ENCODE measurements at regions not wholly inside any gene's neighbourhood (a gene's known extent, or its start where the extent isn't known, plus 50 kb on each side); places are given as distances from the start of the nearest gene placed in this dataset.
"Not testable (repeated sequence)": the region's sequence is repeated elsewhere in the genome, so short reads cannot be mapped to it uniquely, and the experiment has no call there.

- no peaks in the 10 kb centered on the region for H3K9me3 ChIP-seq
- H4K20me1 ChIP-seq = no peaks in the 10 kb centered on the region
- TF ChIP-seq Cebpa-rat (IDR thresholded peaks at IDR 0.05) = peak; percentile 77
- no peak overlapping the region for H3K4me2 ChIP-seq
- no peaks in the 10 kb centered on the region for H3K4me1 ChIP-seq
- no peak overlapping the region for H3K27ac ChIP-seq
- no peak overlapping the region for H3K4me3 ChIP-seq
- H3K36me3 ChIP-seq = no peaks in the 10 kb centered on the region
- no peaks in the 10 kb centered on the region for H3K27me3 ChIP-seq
- H3K9ac ChIP-seq = no peak overlapping the region
These were observed 229.2 kb downstream of the SLC4A3 start for GRCh38 chr2:219856602-219857001.

GRCh38 chr2:219857751-219858150 lies 230.3 kb downstream of the SLC4A3 start:
- H3K36me3 ChIP-seq = no peaks in the 10 kb centered on the region
- H3K9me3 ChIP-seq = no peaks in the 10 kb centered on the region
- H4K20me1 ChIP-seq = no peaks in the 10 kb centered on the region
- TF ChIP-seq Cebpa-rat (IDR thresholded peaks at IDR 0.05) = no peak
- peaks cover 3% of the 10 kb centered on the region for H3K4me1 ChIP-seq
- H3K27me3 ChIP-seq = no peaks in the 10 kb centered on the region
- H3K27ac ChIP-seq = no peak overlapping the region
- no peak overlapping the region for H3K9ac ChIP-seq
- H3K4me2 ChIP-seq = no peak overlapping the region
- no peak overlapping the region for H3K4me3 ChIP-seq

DNA sequence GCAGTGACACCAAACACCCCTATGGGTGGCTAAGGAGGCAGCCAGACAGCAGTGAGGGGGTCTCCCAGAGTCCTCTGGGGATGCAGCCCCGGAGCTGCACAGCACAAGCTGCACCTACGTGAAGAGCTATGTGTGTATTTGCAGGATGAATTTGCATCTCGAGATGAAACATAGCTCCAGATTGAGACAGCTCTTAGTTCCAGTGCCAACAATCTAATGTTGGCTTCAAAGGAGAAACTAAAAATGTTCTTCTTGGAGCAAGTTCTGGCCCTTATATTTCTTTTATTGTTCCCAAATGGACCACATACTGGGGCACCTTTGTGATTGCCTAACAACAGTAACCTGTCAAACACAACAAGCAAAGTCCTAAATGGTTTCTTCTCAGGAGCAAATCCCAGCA lies 233.9 kb downstream of the SLC4A3 start:
- Histone ChIP-seq H3K4me1 (peaks cover 32% of the 10 kb centered on the region), H4K20me1 (no peaks in the 10 kb centered on the region), H3K27ac (no peak overlapping the region), H3K27me3 (no peaks in the 10 kb centered on the region), H3K9ac (no peak overlapping the region), H3K36me3 (no peaks in the 10 kb centered on the region), H3K9me3 (peaks cover 5% of the 10 kb centered on the region; the same call in 1 of the 2 replicates), H3K4me3 (no peak overlapping the region), H3K4me2 (no peak overlapping the region)
- TF ChIP-seq Cebpa-rat (IDR thresholded peaks at IDR 0.05) = no peak

GRCh38 chr2:219864154-219864553 lies 236.7 kb downstream of the SLC4A3 start:
- H3K9ac ChIP-seq = no peak overlapping the region
- H3K27ac ChIP-seq = peak overlapping the region; percentile 23; the same call in 1 of the 2 replicates
- peaks cover 33% of the 10 kb centered on the region for H3K4me1 ChIP-seq
- H3K9me3 ChIP-seq = peaks cover 18% of the 10 kb centered on the region
- no peaks in the 10 kb centered on the region for H4K20me1 ChIP-seq
- peak overlapping the region; percentile 68 for H3K4me2 ChIP-seq
- no peak for TF ChIP-seq Cebpa-rat (IDR thresholded peaks at IDR 0.05)
- H3K27me3 ChIP-seq = no peaks in the 10 kb centered on the region
- H3K36me3 ChIP-seq = no peaks in the 10 kb centered on the region
- no peak overlapping the region for H3K4me3 ChIP-seq

DNA sequence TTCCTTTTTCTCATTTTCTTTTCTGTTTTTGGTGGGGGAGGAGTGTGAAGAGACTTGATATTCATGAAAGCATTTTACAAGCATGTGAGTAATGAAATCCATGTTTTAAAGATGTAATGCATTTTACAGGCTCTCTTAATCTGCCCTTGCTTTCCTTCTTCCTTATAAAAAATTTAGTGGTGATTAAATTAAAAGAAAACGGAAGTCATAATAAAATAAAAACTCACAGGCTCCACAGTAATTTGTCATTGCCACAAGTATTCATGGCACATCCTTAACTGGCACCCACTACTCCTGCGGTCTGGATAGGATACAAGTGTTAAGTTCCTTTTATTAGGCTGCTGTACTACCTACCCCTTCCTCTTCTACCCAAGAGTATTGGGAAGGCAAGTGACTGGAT lies 241.2 kb downstream of the SLC4A3 start:
- no peak overlapping the region for H3K9ac ChIP-seq
- H3K27me3 ChIP-seq = no peaks in the 10 kb centered on the region
- no peak overlapping the region for H3K4me2 ChIP-seq
- no peak overlapping the region for H3K27ac ChIP-seq
- H3K4me1 ChIP-seq = peaks cover 28% of the 10 kb centered on the region
- no peaks in the 10 kb centered on the region for H4K20me1 ChIP-seq
- H3K9me3 ChIP-seq = peaks cover 40% of the 10 kb centered on the region
- H3K4me3 ChIP-seq = no peak overlapping the region
- H3K36me3 ChIP-seq = no peaks in the 10 kb centered on the region
- no peak for TF ChIP-seq Cebpa-rat (IDR thresholded peaks at IDR 0.05)

- Histone ChIP-seq H3K9me3 (peaks cover 38% of the 10 kb centered on the region), H3K9ac (no peak overlapping the region), H3K27ac (no peak overlapping the region), H4K20me1 (no peaks in the 10 kb centered on the region), H3K4me3 (no peak overlapping the region), H3K4me2 (no peak overlapping the region), H3K36me3 (no peaks in the 10 kb centered on the region), H3K4me1 (peaks cover 16% of the 10 kb centered on the region), H3K27me3 (no peaks in the 10 kb centered on the region)
- TF ChIP-seq Cebpa-rat (IDR thresholded peaks at IDR 0.05) = no peak
These were observed 242.6 kb downstream of the SLC4A3 start for GRCh38 chr2:219870041-219870440.

GRCh38 chr2:219871351-219871750 lies 243.9 kb downstream of the SLC4A3 start:
- TF ChIP-seq Cebpa-rat (IDR thresholded peaks at IDR 0.05) = no peak
- no peak overlapping the region for H3K4me2 ChIP-seq
- H3K4me3 ChIP-seq = no peak overlapping the region

GRCh38 chr2:219875036-219875435 lies 247.6 kb downstream of the SLC4A3 start:
- TF ChIP-seq Cebpa-rat (IDR thresholded peaks at IDR 0.05) = no peak
- Histone ChIP-seq H4K20me1 (no peaks in the 10 kb centered on the region), H3K36me3 (no peaks in the 10 kb centered on the region), H3K4me2 (no peak overlapping the region), H3K9me3 (peaks cover 13% of the 10 kb centered on the region), H3K4me1 (peaks cover 5% of the 10 kb centered on the region; the same call in 1 of the 2 replicates), H3K27me3 (no peaks in the 10 kb centered on the region), H3K4me3 (no peak overlapping the region), H3K9ac (no peak overlapping the region), H3K27ac (no peak overlapping the region)

More at GRCh38 chr2:219871351-219871750, 243.9 kb downstream of the SLC4A3 start:
- no peak overlapping the region for H3K9ac ChIP-seq
- peaks cover 34% of the 10 kb centered on the region for H3K9me3 ChIP-seq
- H3K27ac ChIP-seq = no peak overlapping the region
- no peaks in the 10 kb centered on the region for H3K36me3 ChIP-seq
- no peaks in the 10 kb centered on the region for H3K27me3 ChIP-seq
- H4K20me1 ChIP-seq = no peaks in the 10 kb centered on the region
- H3K4me1 ChIP-seq = peaks cover 10% of the 10 kb centered on the region; the same call in 1 of the 2 replicates

DNA sequence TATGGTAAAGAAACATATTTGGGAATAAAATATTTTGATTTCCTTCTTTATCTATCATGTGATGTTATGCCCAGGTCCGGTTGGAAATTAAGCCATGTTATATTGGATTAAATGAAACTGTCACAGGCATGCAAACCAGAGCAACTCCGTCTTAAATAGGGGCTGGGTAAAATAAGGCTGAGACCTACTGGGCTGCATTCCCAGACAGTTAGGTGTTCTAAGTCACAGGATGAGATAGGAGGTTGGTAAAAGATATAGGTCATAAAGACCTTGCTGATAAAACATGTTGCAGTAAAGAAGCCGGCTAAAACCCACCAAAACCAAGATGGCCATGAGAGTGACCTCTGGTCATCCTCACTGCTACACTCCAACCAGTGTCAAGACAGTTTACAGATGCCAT lies 248.6 kb downstream of the SLC4A3 start:
- not testable (repeated sequence) for H3K27ac ChIP-seq, H3K4me1 ChIP-seq, H4K20me1 ChIP-seq

GRCh38 chr2:219876931-219877330 lies 249.5 kb downstream of the SLC4A3 start:
- no peak overlapping the region for H3K4me3 ChIP-seq
- peaks cover 5% of the 10 kb centered on the region; the same call in 1 of the 2 replicates for H3K4me1 ChIP-seq
- no peaks in the 10 kb centered on the region for H3K36me3 ChIP-seq
- no peak overlapping the region for H3K27ac ChIP-seq
- no peaks in the 10 kb centered on the region for H4K20me1 ChIP-seq
- peaks cover 3% of the 10 kb centered on the region; the same call in 1 of the 2 replicates for H3K9me3 ChIP-seq
- no peak overlapping the region for H3K4me2 ChIP-seq
- TF ChIP-seq Cebpa-rat (IDR thresholded peaks at IDR 0.05) = no peak
- no peaks in the 10 kb centered on the region for H3K27me3 ChIP-seq
- no peak overlapping the region for H3K9ac ChIP-seq

More for the DNA sequence above, 248.6 kb downstream of the SLC4A3 start:
- not testable (repeated sequence) for H3K9me3 ChIP-seq, H3K27me3 ChIP-seq, H3K9ac ChIP-seq, H3K4me2 ChIP-seq, H3K4me3 ChIP-seq, H3K36me3 ChIP-seq

GRCh38 chr2:219877728-219878127 lies 250.3 kb downstream of the SLC4A3 start:
- Histone ChIP-seq H3K27ac (no peak overlapping the region), H3K4me1 (peaks cover 5% of the 10 kb centered on the region; the same call in 1 of the 2 replicates), H3K4me3 (no peak overlapping the region), H3K27me3 (no peaks in the 10 kb centered on the region), H3K9me3 (peaks cover 3% of the 10 kb centered on the region; the same call in 1 of the 2 replicates), H4K20me1 (no peaks in the 10 kb centered on the region), H3K9ac (no peak overlapping the region), H3K4me2 (no peak overlapping the region), H3K36me3 (no peaks in the 10 kb centered on the region)
- no peak for TF ChIP-seq Cebpa-rat (IDR thresholded peaks at IDR 0.05)
